HG02852 (cell line): ENCODE measurements at regions not wholly inside any gene's neighbourhood (a gene's known extent, or its start where the extent isn't known, plus 50 kb on each side); places are given as distances from the start of the nearest gene placed in this dataset.

Experiments
- ATAC-seq: cut with Tn5 transposase; IDR thresholded peaks from one replicate; pipeline ENCODE4 v1.9.1; 2021; ENCODE audit warnings: mild to moderate bottlenecking, moderate library complexity; ENCODE audit not compliant: unreplicated experiment

DNA sequence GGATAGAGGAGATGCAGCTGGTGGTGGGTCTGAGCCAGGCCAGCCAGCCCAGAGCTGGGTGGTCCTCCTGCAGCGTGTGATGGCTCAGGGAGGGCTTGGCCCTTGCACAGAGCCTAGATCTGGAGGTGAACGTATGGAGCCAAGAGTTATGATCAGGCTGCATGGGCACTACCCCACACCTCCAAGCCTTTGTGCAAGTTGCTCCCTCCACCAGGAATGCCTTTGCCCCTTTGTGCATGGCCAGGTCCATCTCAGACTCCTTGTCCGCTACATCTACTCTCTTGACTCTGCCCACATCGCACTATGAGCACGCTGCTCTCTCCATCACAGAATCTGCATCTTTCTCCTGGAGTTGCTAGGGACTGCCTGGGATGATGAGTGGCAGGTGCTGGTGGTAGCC is 895.7 kb downstream of the TBC1D22A start:
- ATAC-seq: no peak

DNA sequence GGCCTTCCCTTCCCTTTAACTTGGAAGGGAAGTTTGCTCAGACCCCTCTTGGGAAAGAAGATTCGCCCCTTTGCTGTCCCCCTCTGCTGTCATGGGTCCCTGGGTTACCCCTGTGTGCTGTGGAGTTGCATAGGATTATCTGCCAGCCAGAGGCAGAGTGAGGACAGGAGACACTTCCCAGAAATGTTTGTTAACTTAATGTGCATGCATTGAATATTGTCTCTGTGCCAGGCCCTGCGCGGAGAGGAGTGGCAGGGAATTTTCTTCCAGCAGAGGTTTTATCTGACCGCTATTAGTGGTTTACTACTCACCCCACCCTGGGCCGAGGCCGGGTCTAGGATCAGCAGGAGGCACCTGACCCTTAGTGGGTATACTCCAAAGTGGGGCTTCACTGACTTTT is 894.8 kb downstream of the TBC1D22A start:
- ATAC-seq: no peak

DNA sequence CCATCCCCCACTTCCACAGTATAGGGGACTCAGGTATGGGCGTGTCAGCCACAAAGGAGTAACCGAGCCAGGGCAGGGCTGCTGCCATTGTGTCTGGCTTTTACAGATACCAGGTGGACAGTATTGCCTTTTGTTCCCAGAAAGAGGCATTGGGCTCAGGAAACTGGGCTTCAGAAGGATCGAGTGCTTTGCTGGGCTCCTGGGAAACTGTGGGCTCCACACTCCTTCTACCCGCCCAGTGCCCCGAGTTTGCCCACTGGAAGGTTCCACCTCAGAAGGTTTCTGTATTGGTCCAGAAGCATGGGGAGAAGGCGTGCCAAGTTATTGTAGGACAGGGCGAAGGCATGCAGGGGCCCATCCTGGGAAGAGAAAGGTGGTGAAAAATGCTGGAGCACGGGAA is 894.4 kb downstream of the TBC1D22A start:
- no peak for ATAC-seq

DNA sequence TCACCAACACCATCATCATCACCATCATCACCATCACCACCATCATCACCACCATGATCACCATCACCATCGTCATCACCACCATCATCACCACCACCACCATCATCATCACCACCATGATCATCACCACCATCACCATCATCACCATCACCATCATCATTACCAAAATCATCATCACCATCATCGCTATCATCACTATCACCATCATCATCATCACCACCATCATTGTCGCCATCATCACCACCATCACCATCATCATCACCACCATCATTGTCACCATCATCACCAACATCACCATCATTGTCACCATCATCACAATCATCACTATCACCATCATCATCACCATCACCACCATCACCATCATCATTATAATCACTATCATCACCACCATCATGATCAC is 893.5 kb downstream of the TBC1D22A start:
- no peak for ATAC-seq

DNA sequence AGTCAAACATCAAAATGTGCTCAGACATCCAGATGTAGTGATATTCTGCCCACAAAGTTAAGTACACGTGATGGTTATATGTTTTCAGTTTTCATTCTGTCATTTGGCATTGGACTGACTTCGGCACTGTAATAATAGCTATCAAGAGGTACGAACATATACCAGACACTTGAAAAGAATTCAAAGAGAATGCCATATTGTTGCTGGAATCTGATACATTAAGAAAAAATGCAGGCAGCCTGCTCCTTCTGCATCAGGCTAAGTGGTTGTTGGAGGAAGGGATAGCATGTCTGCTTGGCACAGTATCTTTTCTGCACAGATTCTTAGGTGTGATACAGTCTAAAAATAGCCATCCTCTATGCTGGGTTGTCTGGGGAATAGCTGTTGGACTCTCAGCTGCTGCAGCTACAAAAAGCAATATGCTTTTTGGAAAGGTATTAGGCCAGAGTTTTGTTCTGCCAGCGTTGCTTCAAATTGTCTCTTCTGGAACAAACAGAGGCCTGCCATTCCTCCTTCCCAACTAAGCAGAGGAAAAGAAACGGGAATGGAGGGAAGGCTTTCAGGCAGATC is 892.6 kb downstream of the TBC1D22A start:
- no peak for ATAC-seq

DNA sequence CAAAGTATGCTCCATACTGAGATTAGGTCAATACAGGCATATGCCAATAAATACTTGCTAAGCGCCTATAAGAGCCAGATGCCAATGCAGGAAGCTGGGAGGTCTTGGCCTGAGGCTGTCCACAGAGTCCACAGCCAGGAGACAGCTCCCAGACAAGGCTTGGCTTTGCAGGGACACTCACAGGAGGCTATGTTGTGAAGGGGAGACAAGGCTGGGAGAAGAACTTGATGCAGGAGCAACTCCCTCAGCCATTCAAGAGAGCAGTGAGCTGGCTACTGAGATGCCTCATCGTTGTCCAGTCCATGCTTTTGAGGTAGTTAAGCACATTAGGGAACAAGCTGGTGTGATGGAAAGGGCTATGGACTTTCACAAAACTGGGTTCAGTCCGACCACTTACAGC is 891.5 kb downstream of the TBC1D22A start:
- ATAC-seq: no peak

DNA sequence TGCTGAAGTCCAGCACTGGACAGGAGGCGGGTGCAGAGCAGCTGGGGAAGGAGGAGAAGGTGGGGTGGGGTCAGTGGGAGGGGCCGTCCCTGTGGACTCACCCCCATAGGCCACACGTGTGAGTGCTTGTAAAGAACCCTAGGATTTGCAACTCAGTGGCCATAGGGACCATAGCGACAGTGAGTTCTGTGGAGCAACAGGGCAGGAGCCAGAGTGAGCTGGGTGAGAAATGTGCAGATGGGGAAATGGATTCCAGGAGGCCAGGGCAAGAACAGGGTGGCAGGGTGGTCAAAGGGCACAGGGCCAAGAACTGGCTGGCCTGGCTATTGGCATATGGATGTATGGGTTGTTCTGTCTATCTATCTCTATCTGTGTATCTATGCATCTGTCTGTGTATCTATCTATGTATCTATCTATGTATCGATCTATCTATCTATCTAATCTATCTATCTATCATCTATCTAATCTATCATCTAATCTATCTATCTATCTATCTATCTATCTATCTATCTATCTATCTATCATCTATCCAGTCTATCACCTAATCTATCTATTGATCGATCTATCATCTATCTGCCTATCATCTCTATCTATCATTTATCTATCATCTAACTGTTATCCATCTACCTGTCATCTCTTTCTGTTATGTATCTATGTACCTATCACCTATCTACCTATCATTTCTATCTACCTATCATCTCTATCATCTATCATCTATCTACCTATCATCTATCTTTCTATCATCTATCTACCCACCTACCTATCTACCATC is 889.0 kb downstream of the TBC1D22A start:
- no peak for ATAC-seq

DNA sequence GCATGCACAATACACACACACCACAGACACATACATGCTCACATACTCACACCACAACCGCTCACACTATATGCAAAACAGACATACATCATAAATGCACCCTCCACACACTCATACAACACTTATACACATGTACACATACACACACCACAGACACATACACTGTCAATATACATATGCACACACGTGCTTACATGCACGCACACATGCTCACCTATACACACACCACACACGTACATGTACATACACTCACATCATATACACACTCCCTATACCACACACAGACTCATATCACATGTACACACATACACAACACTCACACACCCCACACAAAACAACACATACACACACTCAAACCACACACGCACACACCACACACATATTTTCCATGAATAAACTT is 885.3 kb downstream of the TBC1D22A start:
- no peak for ATAC-seq

DNA sequence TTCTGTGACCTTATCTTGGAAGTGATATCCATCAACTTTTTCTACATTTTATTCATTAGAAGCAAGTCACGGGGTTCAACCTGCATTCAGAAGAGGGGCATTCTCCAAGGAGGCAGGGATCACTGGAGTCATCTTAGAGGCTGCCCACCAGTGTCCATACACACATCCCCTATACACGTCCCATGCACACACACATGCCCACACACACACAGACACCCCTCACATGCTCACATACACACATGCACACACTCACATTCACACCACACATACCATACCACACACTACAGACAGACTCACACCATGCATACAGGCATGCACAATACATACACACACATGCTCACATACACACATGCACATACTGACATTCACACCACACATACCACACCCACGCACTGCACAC is 884.7 kb downstream of the TBC1D22A start:
- no peak for ATAC-seq

DNA sequence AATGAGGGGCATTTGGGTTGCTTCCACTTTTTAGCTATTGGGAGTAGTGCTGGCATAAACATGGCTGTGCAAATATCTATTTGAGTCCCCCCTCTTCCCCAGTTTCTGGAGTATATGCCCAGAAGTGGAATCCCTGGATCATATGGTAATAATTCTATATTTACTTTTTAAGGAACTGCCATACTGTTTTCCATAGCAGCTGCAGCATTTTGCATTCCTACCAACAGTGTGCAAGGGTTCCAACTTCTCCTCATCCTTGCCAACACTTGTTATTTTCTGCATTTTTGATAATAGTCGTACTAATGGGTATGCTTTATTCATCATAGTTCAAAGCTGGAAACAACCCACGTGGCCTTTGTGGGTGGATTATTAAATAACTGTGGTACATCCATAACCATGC is 883.5 kb downstream of the TBC1D22A start:
- no peak for ATAC-seq

DNA sequence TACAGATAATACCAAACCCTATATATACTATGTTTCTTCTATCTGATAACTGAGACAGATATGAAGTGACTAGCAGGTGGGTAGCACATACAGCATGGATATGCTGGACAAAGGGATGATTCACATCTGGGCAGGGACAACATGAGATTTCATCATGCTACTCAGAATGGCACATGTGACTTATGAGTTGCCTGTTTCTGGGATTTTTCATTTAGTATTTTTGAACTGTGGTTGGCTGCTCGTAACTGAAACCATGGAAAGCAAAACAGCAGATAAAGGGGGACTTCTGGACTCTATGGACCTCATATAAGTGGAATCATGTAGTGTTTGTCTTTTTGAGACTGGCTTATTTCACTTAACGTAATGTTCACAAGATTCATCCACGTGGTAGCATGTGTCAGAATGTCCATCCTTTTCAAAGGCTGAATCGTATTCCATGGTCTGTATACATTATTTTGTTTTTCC is 883.0 kb downstream of the TBC1D22A start:
- ATAC-seq: no peak

DNA sequence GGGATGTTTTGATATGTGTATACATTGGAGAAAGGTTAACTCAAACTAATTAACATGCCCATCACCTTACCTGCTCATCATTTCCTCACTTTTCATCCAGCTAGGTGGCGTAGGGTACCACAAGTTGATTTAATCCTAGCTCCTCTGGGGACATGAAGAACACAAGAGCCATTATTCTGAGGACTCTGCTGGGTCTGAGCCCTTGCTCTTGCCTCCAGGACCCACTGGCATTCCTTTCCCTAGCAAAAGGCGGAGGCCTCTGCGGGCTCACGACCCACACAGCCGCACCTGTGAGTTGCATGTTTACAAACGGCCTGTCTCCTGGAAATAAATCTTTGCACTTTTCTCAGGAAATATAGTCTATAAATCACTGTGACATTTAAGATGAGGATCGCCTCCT is 871.9 kb downstream of the TBC1D22A start:
- no peak for ATAC-seq

DNA sequence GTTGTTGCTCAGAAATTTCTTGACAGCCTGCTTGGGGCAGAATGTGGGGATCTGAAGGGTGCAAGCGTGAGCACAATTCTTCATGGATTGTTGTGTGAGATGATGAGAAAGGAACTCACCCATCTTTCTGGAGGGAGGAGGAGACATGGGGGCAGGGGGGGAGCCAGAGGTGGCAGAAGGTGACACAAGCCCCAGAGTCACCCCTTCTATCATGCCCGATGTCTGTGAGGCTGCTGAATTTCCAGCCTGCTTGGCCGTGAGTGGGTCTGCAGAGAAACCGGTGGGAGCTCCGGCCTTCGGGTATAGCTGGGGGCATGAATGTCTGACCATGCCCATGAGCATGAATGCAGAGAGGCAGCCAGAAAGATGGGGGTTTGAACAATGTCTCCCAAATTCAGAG is 870.7 kb downstream of the TBC1D22A start:
- no peak for ATAC-seq

DNA sequence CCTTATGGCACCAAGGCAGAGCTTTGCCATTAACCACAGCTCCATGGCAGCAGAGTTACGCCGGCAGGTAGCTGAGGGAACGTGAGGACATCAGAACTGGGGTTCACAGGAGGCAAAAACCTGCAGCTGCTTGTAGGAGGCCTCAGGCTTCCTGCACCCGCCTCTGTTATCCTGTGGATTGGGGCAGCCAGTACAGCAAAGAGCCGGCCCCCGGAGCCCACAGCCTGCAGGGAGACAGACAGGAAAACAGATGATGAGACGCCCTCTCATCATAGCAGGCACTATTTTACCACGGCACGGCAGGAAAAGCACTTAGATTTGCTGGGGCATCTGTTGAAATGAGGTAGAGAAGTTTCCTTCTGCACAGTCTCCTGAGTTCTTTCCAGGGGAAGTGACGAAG is 870.3 kb downstream of the TBC1D22A start:
- ATAC-seq: no peak

DNA sequence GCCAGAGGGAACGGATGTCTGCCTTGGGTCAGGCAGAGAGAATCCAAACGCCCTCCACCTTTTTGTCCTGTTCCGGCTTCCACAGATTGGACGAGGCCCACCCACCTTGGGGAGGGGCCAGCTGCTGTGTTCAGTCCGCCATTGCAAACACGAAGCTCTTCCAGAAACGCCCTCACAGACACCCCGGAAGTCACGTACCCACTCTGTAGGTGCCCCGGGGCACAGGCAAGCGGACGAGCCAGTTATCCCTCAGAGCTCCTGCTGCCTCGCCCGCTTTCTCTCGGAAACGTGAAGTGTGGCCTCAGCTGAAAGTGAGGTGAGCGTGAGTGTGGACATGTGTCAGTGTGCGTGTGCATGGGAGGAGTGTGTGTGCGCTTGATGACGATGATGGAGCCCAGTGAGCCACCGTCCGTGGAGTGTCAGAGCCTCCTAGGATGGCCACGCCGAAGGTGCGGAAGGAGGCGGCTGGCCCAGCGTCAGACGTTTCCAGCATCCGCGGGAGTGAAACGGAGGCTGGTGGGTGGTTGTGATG is 869.2 kb downstream of the TBC1D22A start:
- no peak for ATAC-seq

DNA sequence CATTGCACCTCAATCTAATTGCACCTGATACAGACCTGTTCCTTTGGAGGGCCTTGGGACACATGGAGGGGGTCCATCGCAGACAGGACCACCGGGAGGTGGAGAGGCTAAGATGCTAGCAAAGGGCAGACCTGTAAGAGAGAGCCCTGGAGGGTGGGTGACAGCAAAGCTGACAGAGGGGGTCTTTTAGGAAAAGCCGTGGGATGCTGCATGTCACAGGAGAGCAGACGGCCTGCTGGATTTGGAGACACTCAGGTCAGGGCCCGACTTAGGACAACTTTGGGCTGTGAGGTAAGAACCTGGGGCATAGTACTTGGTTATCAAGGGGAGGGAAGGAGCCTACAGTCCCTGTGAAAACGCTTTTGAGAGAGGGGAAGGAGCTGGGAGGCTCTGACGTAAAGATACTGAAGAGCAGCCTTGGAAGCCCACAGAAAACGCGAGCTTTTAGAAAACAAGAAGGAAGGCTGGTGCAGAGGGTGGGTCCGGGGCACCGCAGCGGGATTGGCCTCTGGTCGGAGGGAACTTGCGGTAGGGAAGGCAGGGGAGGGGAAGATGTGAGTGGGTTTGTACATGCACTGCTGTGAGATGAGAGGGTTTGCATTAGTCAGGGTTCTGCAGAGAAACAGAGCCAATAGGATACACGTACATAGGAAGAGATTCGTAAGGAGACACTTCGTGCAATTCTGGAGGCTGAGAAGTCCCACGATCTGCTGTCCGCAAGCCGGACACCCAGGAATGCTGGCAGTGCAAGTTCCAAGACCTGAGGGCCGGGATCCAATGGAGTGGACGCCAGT is 868.5 kb downstream of the TBC1D22A start:
- no peak for ATAC-seq

DNA sequence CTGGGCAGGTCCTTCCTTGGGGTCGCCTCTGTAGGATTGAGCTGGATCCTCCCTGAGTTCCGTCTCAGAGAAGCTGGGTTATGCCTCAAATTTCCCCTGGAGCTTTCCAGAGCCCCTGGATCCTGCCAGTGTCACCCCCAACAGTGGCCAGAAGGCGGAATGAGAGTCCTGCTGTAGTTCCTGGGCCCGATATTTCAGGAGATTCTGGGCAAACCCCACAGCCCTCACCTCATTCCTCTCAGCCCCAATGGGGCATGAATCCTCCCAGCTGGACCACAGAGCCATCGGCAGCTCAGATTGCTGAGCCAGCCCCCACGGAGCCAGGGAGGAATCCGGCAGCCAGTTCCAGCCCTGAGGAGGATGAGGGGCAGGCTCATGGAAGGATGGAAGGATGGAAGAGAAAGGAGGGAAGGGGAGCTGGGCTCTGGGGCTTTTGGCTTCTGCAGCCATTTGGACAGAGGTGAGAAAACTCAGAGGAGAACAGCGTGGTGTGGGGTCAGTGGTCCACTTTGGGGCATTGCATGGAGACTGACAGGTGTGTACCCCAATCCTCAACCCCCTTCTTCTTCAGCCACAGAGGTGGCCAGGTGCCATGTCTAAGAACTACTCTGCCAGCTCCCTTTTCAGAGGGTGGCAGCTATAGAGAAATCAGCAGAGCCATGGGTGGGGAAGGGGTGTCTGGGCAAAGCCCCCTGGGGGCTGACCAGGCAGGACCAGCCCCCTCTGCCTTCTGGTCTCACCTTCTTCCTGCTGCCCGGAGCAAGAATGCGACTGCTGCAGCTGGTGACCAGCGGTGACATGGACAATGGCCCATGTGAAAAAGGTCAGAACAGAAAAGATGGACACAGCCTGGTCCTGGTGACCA is 867.6 kb downstream of the TBC1D22A start:
- ATAC-seq: no peak

DNA sequence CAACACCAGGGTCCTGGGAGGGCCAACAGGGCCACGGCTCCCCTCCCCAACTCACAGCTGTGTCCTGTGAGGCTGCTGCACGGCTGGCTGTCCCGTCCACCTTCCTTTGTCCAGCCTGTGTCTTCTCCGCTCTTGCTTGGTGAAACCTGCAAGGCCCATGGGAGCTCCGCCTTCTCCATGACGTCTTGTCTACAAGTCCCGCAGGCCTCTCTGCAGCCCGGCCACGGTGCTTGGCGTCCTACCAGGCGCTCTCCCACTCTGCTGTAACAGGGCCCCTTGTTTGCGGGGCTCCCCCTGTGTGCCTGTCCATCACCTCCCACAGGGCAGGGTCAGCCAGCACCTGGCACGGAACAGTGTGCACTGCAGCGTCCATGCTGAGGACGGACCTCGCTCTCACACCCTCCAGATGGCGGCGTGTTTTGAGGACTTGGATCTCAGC is 866.8 kb downstream of the TBC1D22A start:
- no peak for ATAC-seq

DNA sequence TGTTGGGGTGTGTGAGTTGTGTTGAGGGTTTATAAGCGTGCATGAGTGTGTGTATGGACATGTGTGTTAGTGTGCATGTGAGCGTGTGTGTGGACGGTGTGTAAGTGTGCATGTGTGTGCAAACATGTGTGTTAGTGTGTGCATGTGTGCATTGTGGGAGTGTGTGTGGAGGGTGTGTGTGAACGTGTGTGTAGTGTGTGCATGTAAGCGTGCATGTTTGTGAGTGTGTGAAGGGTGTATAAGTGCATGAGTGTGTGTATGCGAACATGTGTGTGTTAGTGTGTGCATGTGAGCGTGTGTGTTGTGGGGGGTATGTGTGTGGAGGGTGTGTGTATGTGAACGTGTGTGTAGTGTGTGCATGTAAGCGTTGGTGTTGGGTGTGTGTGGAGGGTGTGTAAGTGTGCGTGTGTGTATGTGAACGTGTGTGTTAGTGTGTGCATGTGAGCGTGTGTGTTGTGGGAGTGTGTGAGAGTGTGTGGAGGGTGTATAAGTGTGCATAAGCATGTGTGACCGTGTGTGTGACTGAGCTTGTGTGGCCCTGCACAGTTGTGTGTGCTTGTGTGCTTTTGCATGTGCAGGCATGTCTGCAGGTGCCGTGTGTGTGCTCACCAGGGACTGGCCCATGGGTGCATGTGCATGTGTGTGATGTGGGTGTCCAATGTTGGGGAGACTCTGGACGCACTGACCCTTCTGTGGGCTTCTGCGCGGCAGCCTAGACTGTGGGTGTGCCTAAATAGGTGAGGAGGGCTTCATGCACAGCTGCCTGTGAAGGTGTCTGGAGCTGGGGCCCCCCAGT is 866.2 kb downstream of the TBC1D22A start:
- ATAC-seq: no peak
